Hematopoietic multipotent progenitor cell (in vitro differentiated cells): ENCODE measurements at regions not wholly inside any gene's neighbourhood (a gene's known extent, or its start where the extent isn't known, plus 50 kb on each side); places are given as distances from the start of the nearest gene placed in this dataset.
"Not testable (repeated sequence)": the region's sequence is repeated elsewhere in the genome, so short reads cannot be mapped to it uniquely, and the experiment has no call there.

Source experiments
- DNase-seq, 3 donors: peaks; one replicate each; pipeline ENCODE4 v3.0.0-alpha.2; 2011 to 2015; ENCODE audit warnings: low read depth in 2 of 3, low spot score in 2 of 3

- peak in 2 of 3 donors; percentile 51 to 56 for DNase-seq
These were observed 199.5 kb upstream of the CAND1 start for GRCh38 chr12:67069451-67070306.

DNA sequence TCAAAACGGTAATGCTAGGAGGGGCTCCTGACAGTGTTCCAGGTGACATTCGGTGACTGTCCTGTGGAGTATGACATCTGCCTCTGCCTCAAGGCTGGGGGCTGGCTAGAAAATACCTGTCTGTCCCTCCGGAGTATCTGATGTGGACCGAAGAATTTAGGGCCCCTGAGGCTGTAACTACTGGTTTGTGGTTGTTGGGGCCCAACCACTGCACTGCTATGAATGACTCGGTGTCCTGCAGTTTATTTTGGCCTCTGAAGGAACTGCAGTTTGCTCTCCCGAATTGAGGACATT, 198.9 kb upstream of the CAND1 start:
- no peak for DNase-seq

- no peak for DNase-seq
These were observed 198.6 kb upstream of the CAND1 start for GRCh38 chr12:67070604-67071003.

DNA sequence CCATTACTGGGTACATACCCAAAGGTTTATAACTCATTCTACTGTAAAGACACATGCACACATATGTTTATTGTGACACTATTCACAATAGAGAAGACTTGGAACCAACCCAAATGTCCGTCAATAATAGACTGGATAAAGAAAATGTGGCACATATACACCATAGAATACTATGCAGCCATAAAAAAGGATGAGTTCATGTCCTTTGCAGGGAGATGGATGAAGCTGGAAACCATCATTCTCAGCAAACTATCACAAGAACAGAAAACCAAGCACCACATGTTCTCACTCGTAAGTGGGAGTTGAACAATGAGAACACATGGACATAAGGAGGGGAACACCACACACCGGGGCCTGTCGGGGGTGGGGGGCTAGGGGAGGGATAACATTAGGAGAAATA, 196.9 kb upstream of the CAND1 start:
- DNase-seq: not testable (repeated sequence)

- no peak for DNase-seq
These were observed 195.8 kb upstream of the CAND1 start for GRCh38 chr12:67073336-67073735.

DNA sequence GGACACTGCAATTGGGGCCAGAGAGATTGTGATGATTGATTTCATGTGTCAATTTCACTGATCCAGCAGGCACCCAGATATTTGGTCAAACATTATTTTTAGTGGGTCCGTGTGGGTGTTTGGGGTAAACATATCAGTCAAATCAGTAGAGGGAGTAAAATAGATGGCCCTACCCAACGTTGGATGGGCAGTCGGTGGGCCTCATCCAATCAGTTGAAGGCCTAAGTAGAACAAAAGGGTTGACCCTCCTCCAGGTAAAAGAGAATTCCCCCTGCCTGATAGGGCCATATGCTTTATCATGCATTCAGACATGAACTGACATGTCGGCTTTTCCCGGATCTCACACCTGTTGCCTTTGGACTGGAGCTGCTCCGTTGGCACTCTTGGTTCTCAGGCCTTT, 195.1 kb upstream of the CAND1 start:
- DNase-seq: no peak

- no peak for DNase-seq
These were observed 191.5 kb upstream of the CAND1 start for GRCh38 chr12:67077617-67078016.

- DNase-seq: no peak
These were observed 190.2 kb upstream of the CAND1 start for GRCh38 chr12:67078957-67079356.

GRCh38 chr12:67080637-67081036, 188.5 kb upstream of the CAND1 start:
- DNase-seq: no peak

DNA sequence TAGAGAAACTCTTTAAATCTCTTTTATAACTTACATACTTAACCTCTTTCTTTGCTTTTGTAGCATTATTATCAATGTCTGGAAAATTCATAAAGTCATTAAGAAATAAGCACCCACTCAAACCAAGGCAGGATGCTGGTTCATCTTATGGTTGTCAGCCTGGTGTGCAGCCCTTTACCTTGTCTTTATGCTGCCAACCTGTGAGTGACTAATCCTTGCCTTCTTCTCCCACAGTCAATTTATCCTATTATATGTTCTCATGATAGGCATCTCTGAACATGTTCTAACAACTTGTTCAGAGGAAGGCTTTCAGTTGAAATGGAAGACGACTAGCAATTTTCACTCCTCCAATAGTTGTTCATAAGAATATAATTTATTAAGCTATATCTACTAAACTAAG, 186.9 kb upstream of the CAND1 start:
- DNase-seq: no peak

DNA sequence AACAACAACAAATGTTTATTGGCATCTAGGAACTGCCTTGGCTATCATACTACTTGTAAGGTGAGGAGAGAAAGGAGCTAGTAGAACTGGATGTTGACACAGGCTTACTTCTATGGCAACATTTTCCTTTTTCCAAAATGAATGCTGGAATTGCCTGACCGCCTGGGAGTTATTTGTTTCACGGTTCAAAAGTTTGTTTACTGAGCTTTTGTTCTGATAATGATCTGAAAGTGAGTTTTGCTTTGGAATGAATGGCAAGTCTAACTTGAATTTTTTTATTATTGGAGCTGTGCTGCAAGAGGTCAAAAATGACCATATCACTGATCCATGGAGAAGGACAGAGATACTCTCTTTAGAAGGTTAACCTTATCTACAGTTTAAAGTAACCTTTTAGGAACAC, 183.5 kb upstream of the CAND1 start:
- DNase-seq: no peak

DNA sequence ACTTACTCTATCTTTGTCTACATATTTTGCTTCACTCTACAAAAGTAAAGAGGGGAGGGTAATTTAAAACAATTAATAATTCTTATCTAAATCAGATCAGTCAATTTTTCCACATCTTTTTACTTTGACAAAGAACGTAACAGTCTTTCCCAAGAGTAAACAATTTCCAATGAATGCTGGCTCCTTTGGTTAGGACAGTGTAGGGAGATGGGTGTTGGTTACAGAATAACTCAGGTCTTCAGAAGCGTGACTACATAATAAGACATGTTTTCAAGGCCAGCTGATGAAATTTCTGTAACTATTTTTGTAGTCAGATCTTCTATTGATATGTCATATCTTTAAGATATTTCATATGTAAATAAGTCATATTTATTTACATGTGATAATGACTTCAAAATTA, 183.0 kb upstream of the CAND1 start:
- no peak for DNase-seq

DNA sequence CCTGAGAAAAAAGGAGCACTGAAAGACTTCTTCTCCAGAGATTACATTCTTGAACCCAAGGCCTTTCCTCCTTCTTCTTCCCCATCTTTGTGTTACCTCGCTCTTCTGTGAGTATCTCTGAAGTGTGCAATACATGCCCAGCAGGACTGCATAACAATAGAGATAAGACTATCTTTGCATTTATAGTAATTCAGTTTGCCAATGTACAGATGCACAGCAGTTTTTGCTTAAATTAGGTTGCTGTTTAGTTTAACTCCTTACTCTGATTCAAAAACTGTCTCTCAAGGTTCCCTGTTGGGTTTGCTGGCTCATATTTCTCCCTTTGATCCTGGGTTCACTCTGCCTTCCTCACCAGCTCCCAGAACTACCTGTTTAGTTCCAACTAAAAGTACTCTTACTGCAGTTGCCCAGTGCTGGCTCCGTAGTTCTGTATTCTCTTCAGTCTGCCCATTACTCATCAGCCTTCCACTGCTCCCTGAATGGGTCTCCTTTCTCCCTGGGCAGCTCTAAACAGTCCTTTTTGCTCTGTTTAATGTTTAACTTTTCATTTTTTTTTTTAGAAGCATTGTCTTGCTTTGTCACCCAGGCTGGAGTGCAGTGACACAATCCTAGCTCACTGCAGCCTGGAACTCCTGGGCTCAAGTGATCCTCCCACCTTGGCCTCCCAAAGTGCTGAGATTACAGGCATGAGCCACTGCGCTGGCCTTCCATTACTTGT, 180.6 kb upstream of the CAND1 start:
- DNase-seq: no peak

- no peak for DNase-seq
These were observed 178.0 kb upstream of the CAND1 start for GRCh38 chr12:67091204-67091603.

DNA sequence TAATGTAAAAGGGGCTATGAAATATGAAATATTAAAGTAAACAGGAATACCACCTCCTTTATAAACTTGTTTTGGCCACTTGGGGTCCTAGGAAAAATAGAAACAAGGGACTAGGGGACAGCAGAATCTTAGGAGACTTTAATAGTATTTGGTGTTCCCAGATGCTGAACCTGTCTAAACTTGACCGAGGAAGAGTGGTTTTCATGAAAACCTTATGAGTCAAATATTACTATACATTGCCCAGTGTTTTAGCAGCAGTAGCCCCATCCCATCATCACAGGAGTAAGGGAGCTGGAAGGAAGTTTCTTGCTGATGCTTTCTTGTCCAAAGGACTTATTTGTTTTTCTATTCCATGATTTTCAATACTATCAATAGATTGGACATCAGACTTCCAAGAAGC, 177.5 kb upstream of the CAND1 start:
- DNase-seq: no peak

- DNase-seq: not testable (repeated sequence)
These were observed 176.2 kb upstream of the CAND1 start for GRCh38 chr12:67092934-67093333.

GRCh38 chr12:67096533-67097318, 172.4 kb upstream of the CAND1 start:
- DNase-seq: no peak

DNA sequence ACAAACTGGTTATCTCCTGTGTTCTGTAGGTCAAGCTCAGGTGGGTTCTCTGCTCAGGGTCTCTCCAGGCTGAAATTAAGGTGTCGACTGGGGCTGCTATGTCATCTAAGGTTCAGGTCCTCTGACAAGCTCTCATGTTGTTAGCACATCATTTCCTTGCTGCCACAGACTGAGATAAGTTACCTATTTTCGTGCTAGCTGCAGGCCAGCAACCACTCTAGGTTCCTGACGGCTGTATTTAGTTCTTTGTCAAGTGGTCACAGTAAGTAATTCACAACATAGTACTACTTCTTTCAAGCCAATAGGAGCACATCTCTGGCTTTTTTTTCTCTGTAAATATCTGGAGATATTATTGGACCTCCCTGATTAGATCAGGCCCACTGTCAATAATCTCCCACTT, 169.3 kb upstream of the CAND1 start:
- no peak for DNase-seq

- DNase-seq: no peak
These were observed 165.6 kb upstream of the CAND1 start for GRCh38 chr12:67103521-67103920.

DNA sequence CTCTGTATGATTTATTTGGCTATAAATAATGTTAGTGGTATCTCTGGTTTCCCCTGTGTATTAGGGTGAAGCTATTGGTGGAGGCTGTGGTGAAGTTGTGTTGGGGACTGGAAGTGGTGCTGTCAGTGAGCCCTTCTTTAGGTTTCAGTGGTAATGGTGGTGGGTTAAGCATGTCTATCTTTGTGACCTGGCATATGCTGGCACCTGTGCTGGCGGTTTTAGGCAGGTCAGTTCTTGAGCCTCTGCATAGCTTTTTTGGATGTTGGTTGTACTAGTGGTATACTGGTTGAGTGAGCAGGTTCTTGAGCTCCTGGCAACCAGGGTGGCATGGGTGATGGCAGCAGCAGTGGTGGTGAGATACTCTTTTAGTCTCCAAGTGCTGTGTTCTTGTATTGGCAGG, 161.9 kb upstream of the CAND1 start:
- DNase-seq: no peak

- no peak for DNase-seq
These were observed 161.3 kb upstream of the CAND1 start for GRCh38 chr12:67107751-67108269.
